Left ventricle myocardium inferior (tissue), 1 donor: ENCODE measurements at regions not wholly inside any gene's neighbourhood (a gene's known extent, or its start where the extent isn't known, plus 50 kb on each side); places are given as distances from the start of the nearest gene placed in this dataset.
"Not testable (repeated sequence)": the region's sequence is repeated elsewhere in the genome, so short reads cannot be mapped to it uniquely, and the experiment has no call there.

Source experiments
- DNase-seq: peaks from one replicate; pipeline ENCODE4 v3.0.0-alpha.2; 2020
- H3K27ac ChIP-seq: fragments of 200-600 bp; replicated peaks from 2 replicates; pipeline ENCODE4 v1.8.0; 2021
- H3K27me3 ChIP-seq: fragments of 200-600 bp; 2 replicates; pipeline ENCODE4 v1.8.0; 2021; ENCODE audit warnings: low read depth
- H3K36me3 ChIP-seq: fragments of 200-600 bp; 2 replicates; pipeline ENCODE4 v1.8.0; 2021
- H3K4me1 ChIP-seq: fragments of 200-600 bp; 2 replicates; pipeline ENCODE4 v1.8.0; 2021
- H3K4me3 ChIP-seq: fragments of 200-600 bp; 2 replicates; pipeline ENCODE4 v1.8.0; 2021; ENCODE audit warnings: mild to moderate bottlenecking, moderate library complexity
- H3K9me3 ChIP-seq: fragments of 200-600 bp; replicated peaks from 2 replicates; pipeline ENCODE4 v1.8.0; 2021
- intact Hi-C: fragments of 100-400 bp; cut with micrococcal nuclease; formaldehyde crosslinking; loops from one replicate; pipeline ENCODE4 v1.11.0; 2022
- TF ChIP-seq, protein P1 (sequence below): fragments of 200-600 bp; IDR thresholded peaks from 2 replicates; pipeline ENCODE4 v1.8.0; 2021; ENCODE audit warnings: antibody characterized with exemption, mild to moderate bottlenecking, borderline replicate concordance
- donor health status: DM: no; HTN: yes; CAD: no; lungs with severe emphysema.

DNA sequence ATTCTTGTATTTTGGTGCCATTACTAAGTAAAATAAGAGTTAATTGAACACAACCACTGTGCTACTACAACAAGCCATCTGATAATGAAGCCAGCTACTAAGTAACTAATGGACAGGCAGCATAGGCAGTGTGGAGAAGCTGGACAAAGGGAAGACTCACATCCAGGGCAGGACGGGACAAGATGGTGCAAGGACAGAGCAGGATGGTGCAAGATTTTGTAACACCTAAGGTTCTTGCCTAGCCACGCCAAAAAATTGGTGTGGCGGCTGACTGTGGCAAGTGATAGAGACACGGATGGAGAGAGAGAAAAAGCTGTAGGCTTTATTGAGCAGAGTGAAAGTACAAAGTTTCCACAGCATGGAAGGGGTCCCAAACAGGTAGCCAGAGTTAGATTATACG is 114.0 kb upstream of the VANGL1 start:
- TF ChIP-seq, protein P1, sequence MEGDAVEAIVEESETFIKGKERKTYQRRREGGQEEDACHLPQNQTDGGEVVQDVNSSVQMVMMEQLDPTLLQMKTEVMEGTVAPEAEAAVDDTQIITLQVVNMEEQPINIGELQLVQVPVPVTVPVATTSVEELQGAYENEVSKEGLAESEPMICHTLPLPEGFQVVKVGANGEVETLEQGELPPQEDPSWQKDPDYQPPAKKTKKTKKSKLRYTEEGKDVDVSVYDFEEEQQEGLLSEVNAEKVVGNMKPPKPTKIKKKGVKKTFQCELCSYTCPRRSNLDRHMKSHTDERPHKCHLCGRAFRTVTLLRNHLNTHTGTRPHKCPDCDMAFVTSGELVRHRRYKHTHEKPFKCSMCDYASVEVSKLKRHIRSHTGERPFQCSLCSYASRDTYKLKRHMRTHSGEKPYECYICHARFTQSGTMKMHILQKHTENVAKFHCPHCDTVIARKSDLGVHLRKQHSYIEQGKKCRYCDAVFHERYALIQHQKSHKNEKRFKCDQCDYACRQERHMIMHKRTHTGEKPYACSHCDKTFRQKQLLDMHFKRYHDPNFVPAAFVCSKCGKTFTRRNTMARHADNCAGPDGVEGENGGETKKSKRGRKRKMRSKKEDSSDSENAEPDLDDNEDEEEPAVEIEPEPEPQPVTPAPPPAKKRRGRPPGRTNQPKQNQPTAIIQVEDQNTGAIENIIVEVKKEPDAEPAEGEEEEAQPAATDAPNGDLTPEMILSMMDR: no peak
- intact Hi-C loops: no loop called here
- H3K27me3 ChIP-seq: no peaks in the 10 kb centered on the region

GRCh38 chr1:115526900-115527299 is 114.9 kb upstream of the VANGL1 start:
- Histone ChIP-seq H3K27ac (no peak overlapping the region), H3K9me3 (no peaks in the 10 kb centered on the region), H3K27me3 (no peaks in the 10 kb centered on the region), H3K4me3 (no peak overlapping the region), H3K4me1 (no peaks in the 10 kb centered on the region), H3K36me3 (no peaks in the 10 kb centered on the region)
- TF ChIP-seq, protein P1: no peak
- DNase-seq: no peak
- intact Hi-C loops: no loop called here

More for the DNA sequence above, 114.0 kb upstream of the VANGL1 start:
- Histone ChIP-seq H3K36me3 (no peaks in the 10 kb centered on the region), H3K27ac (no peak overlapping the region), H3K4me1 (peaks cover 6% of the 10 kb centered on the region), H3K4me3 (no peak overlapping the region), H3K9me3 (no peaks in the 10 kb centered on the region)
- no peak for DNase-seq

DNA sequence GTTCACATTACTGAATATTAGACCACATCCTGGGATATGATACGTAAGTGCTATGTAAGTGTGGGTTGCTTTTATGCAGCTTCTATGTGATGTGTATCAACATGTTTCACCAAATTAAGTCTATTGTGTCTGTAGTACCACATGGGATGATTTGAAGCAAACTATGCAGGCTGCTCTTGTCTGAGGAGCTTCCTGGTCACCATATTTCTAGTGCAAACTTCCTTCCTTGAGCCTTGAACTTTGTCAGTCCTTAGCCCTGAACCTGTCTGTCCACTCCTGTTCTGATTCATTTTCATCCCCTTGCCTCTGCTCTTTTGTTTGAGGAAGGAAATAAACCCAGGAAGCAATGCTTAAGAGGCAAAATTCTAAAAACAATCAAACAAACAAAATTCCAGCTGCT is 117.5 kb upstream of the VANGL1 start:
- no peaks in the 10 kb centered on the region for H3K9me3 ChIP-seq
- H3K4me1 ChIP-seq: no peaks in the 10 kb centered on the region
- H3K4me3 ChIP-seq: no peak overlapping the region
- no peaks in the 10 kb centered on the region for H3K36me3 ChIP-seq
- no peaks in the 10 kb centered on the region for H3K27me3 ChIP-seq
- no peak for DNase-seq
- TF ChIP-seq, protein P1: no peak
- H3K27ac ChIP-seq: no peak overlapping the region
- intact Hi-C loops: no loop called here

DNA sequence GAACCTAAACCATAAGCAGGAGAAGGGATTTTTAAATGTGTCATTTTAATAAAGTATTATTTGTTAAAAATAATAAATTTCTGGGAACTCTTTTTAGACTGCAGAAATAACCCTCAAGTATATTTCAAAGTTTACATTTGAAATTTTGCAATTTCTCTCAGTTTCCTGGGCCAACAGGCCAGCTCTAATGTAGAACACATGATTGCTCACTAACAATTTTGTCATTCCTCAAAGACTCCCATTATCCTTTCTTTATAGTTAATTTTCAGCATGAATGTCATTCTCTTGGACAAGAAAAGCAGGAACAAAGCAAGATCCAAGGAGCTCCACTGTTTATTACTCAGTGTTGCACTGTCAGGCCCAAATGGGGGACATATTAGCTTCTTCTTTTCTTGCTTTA is 119.4 kb upstream of the VANGL1 start:
- no peaks in the 10 kb centered on the region for H3K36me3 ChIP-seq
- no peak overlapping the region for H3K4me3 ChIP-seq
- no peak for DNase-seq
- H3K27ac ChIP-seq: no peak overlapping the region
- H3K27me3 ChIP-seq: no peaks in the 10 kb centered on the region
- H3K4me1 ChIP-seq: no peaks in the 10 kb centered on the region
- intact Hi-C loops: no loop called here
- no peaks in the 10 kb centered on the region for H3K9me3 ChIP-seq
- TF ChIP-seq, protein P1: no peak

- no peaks in the 10 kb centered on the region for H3K27me3 ChIP-seq
- no peak overlapping the region for H3K4me3 ChIP-seq
- intact Hi-C loops: no loop called here
- no peaks in the 10 kb centered on the region for H3K4me1 ChIP-seq
- H3K9me3 ChIP-seq: peaks cover 8% of the 10 kb centered on the region
- DNase-seq: no peak
- H3K36me3 ChIP-seq: no peaks in the 10 kb centered on the region
- TF ChIP-seq, protein P1: no peak
- H3K27ac ChIP-seq: no peak overlapping the region
Observed at GRCh38 chr1:115515270-115515669, 126.5 kb upstream of the VANGL1 start.

- DNase-seq, H3K27ac ChIP-seq, H3K9me3 ChIP-seq, H3K4me1 ChIP-seq, H3K4me3 ChIP-seq, H3K36me3 ChIP-seq, intact Hi-C loops: not testable (repeated sequence)
- H3K27me3 ChIP-seq: peaks cover 18% of the 10 kb centered on the region
Observed at GRCh38 chr1:115510226-115510625, 131.5 kb upstream of the VANGL1 start.
